ENCODE measurements at regions not wholly inside any gene's neighbourhood (a gene's known extent, or its start where the extent isn't known, plus 50 kb on each side); places are given as distances from the start of the nearest gene placed in this dataset.

GRCh38 chr3:124565013-124565412 lies 165.2 kb upstream of the UMPS start:
- no peaks in the 10 kb centered on the region for H3K9me3 ChIP-seq (ENCODE audit: control insufficient read depth, low read length)
- no peak overlapping the region for H3K9ac ChIP-seq (ENCODE audit: low read length)
- H3K27me3 ChIP-seq (ENCODE audit: control insufficient read depth, insufficient read depth, low read length): no peaks in the 10 kb centered on the region
- no peaks in the 10 kb centered on the region for H3K36me3 ChIP-seq (ENCODE audit: control insufficient read depth, insufficient read depth, low read length)
- H3K4me1 ChIP-seq (ENCODE audit: control insufficient read depth, insufficient read depth, low read length): peaks cover 24% of the 10 kb centered on the region
- no peak overlapping the region for H3K4me3 ChIP-seq (ENCODE audit: low read length)

- H3K27me3 ChIP-seq (ENCODE audit: control insufficient read depth, insufficient read depth, low read length): no peaks in the 10 kb centered on the region
- H3K4me1 ChIP-seq (ENCODE audit: control insufficient read depth, insufficient read depth, low read length): peaks cover 24% of the 10 kb centered on the region
- H3K9me3 ChIP-seq (ENCODE audit: control insufficient read depth, low read length): no peaks in the 10 kb centered on the region
- H3K4me3 ChIP-seq (ENCODE audit: low read length): no peak overlapping the region
- H3K9ac ChIP-seq (ENCODE audit: low read length): no peak overlapping the region
- no peaks in the 10 kb centered on the region for H3K36me3 ChIP-seq (ENCODE audit: control insufficient read depth, insufficient read depth, low read length)
Observed at GRCh38 chr3:124565551-124565950, 164.7 kb upstream of the UMPS start.

GRCh38 chr3:124566701-124567100 lies 163.6 kb upstream of the UMPS start:
- no peak overlapping the region for H3K9ac ChIP-seq (ENCODE audit: low read length)
- H3K4me3 ChIP-seq (ENCODE audit: low read length): no peak overlapping the region
- no peaks in the 10 kb centered on the region for H3K36me3 ChIP-seq (ENCODE audit: control insufficient read depth, insufficient read depth, low read length)
- H3K4me1 ChIP-seq (ENCODE audit: control insufficient read depth, insufficient read depth, low read length): peaks cover 24% of the 10 kb centered on the region
- H3K27me3 ChIP-seq (ENCODE audit: control insufficient read depth, insufficient read depth, low read length): no peaks in the 10 kb centered on the region
- no peaks in the 10 kb centered on the region for H3K9me3 ChIP-seq (ENCODE audit: control insufficient read depth, low read length)

- no peak overlapping the region for H3K4me3 ChIP-seq (ENCODE audit: low read length)
- H3K9ac ChIP-seq (ENCODE audit: low read length): no peak overlapping the region
- H3K4me1 ChIP-seq (ENCODE audit: control insufficient read depth, insufficient read depth, low read length): peaks cover 24% of the 10 kb centered on the region
- no peaks in the 10 kb centered on the region for H3K9me3 ChIP-seq (ENCODE audit: control insufficient read depth, low read length)
- no peaks in the 10 kb centered on the region for H3K27me3 ChIP-seq (ENCODE audit: control insufficient read depth, insufficient read depth, low read length)
- H3K36me3 ChIP-seq (ENCODE audit: control insufficient read depth, insufficient read depth, low read length): no peaks in the 10 kb centered on the region
Observed at GRCh38 chr3:124567179-124567578, 163.1 kb upstream of the UMPS start.

DNA sequence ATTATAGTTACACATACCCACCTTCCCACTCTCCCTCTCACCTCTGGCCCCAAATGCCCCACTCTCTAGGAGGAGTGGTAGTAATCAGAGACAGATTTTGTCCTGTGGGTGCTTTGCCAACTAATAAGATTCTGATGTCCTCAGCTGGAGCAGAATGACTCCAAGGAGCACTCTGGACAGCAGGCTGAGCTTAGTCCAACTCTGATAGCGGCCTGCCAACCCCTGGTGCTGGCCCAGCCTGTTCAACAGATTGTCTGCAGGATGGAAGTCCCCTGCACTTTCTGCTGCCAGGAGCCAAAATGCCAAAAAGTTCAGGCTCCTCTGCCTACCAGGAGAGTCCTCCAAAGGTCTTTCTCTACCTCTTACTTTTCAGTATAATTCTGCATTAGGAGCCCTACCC lies 160.5 kb upstream of the UMPS start:
- Histone ChIP-seq H3K9ac (ENCODE audit: low read length) (no peak overlapping the region), H3K9me3 (ENCODE audit: control insufficient read depth, low read length) (no peaks in the 10 kb centered on the region), H3K4me3 (ENCODE audit: low read length) (no peak overlapping the region), H3K4me1 (ENCODE audit: control insufficient read depth, insufficient read depth, low read length) (peaks cover 15% of the 10 kb centered on the region), H3K36me3 (ENCODE audit: control insufficient read depth, insufficient read depth, low read length) (no peaks in the 10 kb centered on the region), H3K27me3 (ENCODE audit: control insufficient read depth, insufficient read depth, low read length) (no peaks in the 10 kb centered on the region)

- no peaks in the 10 kb centered on the region for H3K36me3 ChIP-seq (ENCODE audit: control insufficient read depth, insufficient read depth, low read length)
- H3K4me1 ChIP-seq (ENCODE audit: control insufficient read depth, insufficient read depth, low read length): peaks cover 11% of the 10 kb centered on the region
- no peaks in the 10 kb centered on the region for H3K9me3 ChIP-seq (ENCODE audit: control insufficient read depth, low read length)
- H3K9ac ChIP-seq (ENCODE audit: low read length): no peak overlapping the region
- no peaks in the 10 kb centered on the region for H3K27me3 ChIP-seq (ENCODE audit: control insufficient read depth, insufficient read depth, low read length)
- no peak overlapping the region for H3K4me3 ChIP-seq (ENCODE audit: low read length)
Observed at GRCh38 chr3:124570232-124570631, 160.0 kb upstream of the UMPS start.

- no peak overlapping the region for H3K9ac ChIP-seq (ENCODE audit: low read length)
- H3K9me3 ChIP-seq (ENCODE audit: control insufficient read depth, low read length): no peaks in the 10 kb centered on the region
- no peaks in the 10 kb centered on the region for H3K4me1 ChIP-seq (ENCODE audit: control insufficient read depth, insufficient read depth, low read length)
- no peak overlapping the region for H3K4me3 ChIP-seq (ENCODE audit: low read length)
- H3K36me3 ChIP-seq (ENCODE audit: control insufficient read depth, insufficient read depth, low read length): no peaks in the 10 kb centered on the region
- no peaks in the 10 kb centered on the region for H3K27me3 ChIP-seq (ENCODE audit: control insufficient read depth, insufficient read depth, low read length)
Observed at GRCh38 chr3:124572851-124573405, 157.3 kb upstream of the UMPS start.

DNA sequence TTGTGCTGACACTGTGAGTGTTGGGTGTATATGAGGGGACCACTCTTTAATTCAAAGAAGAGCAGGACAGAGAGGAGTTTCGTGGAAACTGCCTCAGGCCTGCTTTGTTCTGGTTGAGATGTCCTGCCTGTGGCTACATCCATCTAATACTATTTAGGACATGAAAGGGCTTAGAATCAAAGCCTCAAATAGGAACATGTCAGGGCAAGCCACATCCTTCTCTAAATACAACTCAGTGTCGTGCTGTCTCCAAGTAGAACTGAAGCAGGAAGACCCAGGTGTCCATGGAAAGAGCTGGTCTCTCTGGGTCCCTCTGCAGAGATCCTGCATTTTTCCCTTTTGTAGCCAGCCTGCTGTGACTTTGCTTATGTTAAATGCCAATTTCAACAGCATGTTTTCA lies 156.2 kb upstream of the UMPS start:
- no peaks in the 10 kb centered on the region for H3K36me3 ChIP-seq (ENCODE audit: control insufficient read depth, insufficient read depth, low read length)
- H3K4me1 ChIP-seq (ENCODE audit: control insufficient read depth, insufficient read depth, low read length): no peaks in the 10 kb centered on the region
- H3K27me3 ChIP-seq (ENCODE audit: control insufficient read depth, insufficient read depth, low read length): no peaks in the 10 kb centered on the region
- no peak overlapping the region for H3K9ac ChIP-seq (ENCODE audit: low read length)
- no peaks in the 10 kb centered on the region for H3K9me3 ChIP-seq (ENCODE audit: control insufficient read depth, low read length)
- H3K4me3 ChIP-seq (ENCODE audit: low read length): no peak overlapping the region

DNA sequence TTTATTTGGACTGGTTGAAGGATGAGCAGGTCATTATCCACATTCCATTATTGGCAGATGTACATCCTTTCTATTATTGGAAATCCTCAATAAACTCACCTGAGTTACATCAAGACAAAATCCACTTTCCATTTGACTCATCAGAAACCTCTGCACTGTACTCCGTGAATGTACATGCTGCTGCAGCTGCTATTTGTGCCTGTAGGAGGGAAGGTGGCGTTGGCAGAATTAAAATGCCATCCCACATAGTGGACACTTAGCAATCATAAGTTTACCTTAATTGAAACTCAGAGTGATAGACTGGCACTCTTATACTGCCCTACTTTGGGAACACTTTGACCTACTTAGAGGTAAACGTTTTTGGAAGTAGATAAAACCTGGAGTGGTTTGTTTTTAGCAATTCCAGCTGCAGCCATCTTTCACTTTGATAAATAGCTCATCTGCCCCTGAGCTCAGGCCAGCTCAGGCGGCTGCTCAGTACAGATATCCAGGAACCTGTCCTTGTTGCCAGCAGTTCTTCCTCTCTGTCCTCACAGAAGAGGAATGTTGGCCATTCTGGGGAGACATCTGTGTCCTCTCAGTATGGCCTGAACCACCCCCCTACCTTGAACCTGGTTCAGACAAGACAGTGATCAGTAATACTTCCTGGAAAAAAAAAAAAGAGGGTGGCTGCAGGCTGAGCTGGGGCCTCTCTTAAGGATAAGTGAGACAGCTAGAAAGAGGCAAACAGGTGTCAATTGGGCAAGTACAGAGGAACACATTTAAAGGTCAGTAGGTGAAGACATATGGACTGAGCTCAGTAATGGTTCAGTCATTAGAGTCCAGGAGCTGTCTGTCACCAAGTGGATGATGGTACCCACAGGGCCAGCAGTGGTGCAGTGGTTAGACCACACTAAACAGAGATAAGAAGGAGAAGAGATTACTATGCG lies 153.4 kb upstream of the UMPS start:
- Histone ChIP-seq H3K4me1 (ENCODE audit: control insufficient read depth, insufficient read depth, low read length) (no peaks in the 10 kb centered on the region), H3K27me3 (ENCODE audit: control insufficient read depth, insufficient read depth, low read length) (no peaks in the 10 kb centered on the region), H3K9me3 (ENCODE audit: control insufficient read depth, low read length) (no peaks in the 10 kb centered on the region), H3K9ac (ENCODE audit: low read length) (no peak overlapping the region), H3K4me3 (ENCODE audit: low read length) (no peak overlapping the region), H3K36me3 (ENCODE audit: control insufficient read depth, insufficient read depth, low read length) (no peaks in the 10 kb centered on the region)

DNA sequence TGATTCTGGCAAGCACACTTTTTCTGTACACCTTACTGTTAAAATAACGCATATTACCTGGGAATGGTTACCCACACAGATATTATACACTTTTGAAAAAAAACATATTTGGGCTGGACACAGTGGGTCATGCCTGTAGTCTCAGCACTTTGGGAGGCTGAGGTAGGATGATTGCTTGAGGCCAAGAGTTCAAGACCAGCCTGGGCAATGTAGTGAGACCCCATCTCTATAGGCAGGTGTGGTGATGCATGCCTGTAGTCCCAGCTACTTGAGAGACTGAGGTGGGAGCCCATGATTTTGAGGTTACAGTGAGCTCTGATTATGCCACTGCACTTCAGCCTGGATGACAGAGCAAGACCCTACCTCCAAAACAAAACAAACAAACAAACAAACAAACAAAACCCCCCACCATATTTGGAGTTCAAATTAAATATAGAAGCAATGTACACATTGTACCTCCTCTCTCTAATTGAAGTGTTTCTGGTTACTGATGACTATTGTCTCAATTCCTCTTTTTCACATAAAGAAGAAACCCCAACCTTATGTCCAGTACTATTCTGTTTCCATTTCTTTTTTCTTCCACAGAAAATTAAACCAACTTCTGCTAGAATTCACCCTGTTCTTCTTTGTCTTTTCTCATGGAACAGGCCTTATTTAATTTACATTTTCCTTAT lies 152.6 kb upstream of the UMPS start:
- H3K4me1 ChIP-seq (ENCODE audit: control insufficient read depth, insufficient read depth, low read length): no peaks in the 10 kb centered on the region
- H3K9ac ChIP-seq (ENCODE audit: low read length): no peak overlapping the region
- no peak overlapping the region for H3K4me3 ChIP-seq (ENCODE audit: low read length)
- H3K36me3 ChIP-seq (ENCODE audit: control insufficient read depth, insufficient read depth, low read length): no peaks in the 10 kb centered on the region
- no peaks in the 10 kb centered on the region for H3K9me3 ChIP-seq (ENCODE audit: control insufficient read depth, low read length)
- H3K27me3 ChIP-seq (ENCODE audit: control insufficient read depth, insufficient read depth, low read length): no peaks in the 10 kb centered on the region

- H3K4me3 ChIP-seq (ENCODE audit: low read length): no peak overlapping the region
- H3K27me3 ChIP-seq (ENCODE audit: control insufficient read depth, insufficient read depth, low read length): no peaks in the 10 kb centered on the region
- H3K4me1 ChIP-seq (ENCODE audit: control insufficient read depth, insufficient read depth, low read length): peaks cover 5% of the 10 kb centered on the region
- no peaks in the 10 kb centered on the region for H3K36me3 ChIP-seq (ENCODE audit: control insufficient read depth, insufficient read depth, low read length)
- no peak overlapping the region for H3K9ac ChIP-seq (ENCODE audit: low read length)
- no peaks in the 10 kb centered on the region for H3K9me3 ChIP-seq (ENCODE audit: control insufficient read depth, low read length)
Observed at GRCh38 chr3:124579641-124580040, 150.6 kb upstream of the UMPS start.

DNA sequence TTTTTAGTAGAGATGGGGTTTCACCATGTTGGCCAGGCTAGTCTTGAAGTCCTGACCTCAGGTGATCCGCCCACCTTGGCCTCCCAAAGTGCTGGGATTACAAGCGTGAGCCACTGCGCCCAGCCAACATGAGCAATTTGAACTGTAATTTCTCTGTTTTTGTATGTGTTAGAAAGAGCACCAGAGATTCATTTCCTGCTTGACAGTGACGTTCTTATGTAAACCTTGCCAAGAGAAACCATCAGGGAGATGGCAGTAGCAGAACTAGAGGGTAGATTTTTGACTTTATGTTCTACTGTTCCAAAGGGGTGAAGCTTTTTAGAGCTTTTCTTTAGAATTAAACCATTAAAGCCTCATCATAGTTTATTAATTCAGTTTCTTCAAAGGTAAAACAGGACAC lies 148.1 kb upstream of the UMPS start:
- no peak overlapping the region for H3K9ac ChIP-seq (ENCODE audit: low read length)
- no peaks in the 10 kb centered on the region for H3K9me3 ChIP-seq (ENCODE audit: control insufficient read depth, low read length)
- H3K36me3 ChIP-seq (ENCODE audit: control insufficient read depth, insufficient read depth, low read length): no peaks in the 10 kb centered on the region
- no peak overlapping the region for H3K4me3 ChIP-seq (ENCODE audit: low read length)
- H3K4me1 ChIP-seq (ENCODE audit: control insufficient read depth, insufficient read depth, low read length): peaks cover 10% of the 10 kb centered on the region
- H3K27me3 ChIP-seq (ENCODE audit: control insufficient read depth, insufficient read depth, low read length): no peaks in the 10 kb centered on the region

Data from mucosa of stomach (tissue), 1 donor.